ENCODE measurements at regions not wholly inside any gene's neighbourhood (a gene's known extent, or its start where the extent isn't known, plus 50 kb on each side); places are given as distances from the start of the nearest gene placed in this dataset.

GRCh38 chr7:56447864-56448693, 331.9 kb upstream of the NUPR2 start:
- intact Hi-C loops (cut with micrococcal nuclease; ENCODE audit: unreplicated experiment) (no loop called here), in situ Hi-C loops (cut with MboI) (no loop called here)
- no peak for TF ChIP-seq ZBED1 (IDR thresholded peaks at IDR 0.05; ENCODE audit: borderline replicate concordance)
- no peak for TF ChIP-seq GATAD2B (conservative IDR thresholded peaks at IDR 0.05; ENCODE audit: low read depth)
- TF ChIP-seq TAF1 (IDR thresholded peaks at IDR 0.05; ENCODE audit: borderline replicate concordance, low read depth, low read length): no peak
- no peak for TF ChIP-seq CEBPZ (IDR thresholded peaks at IDR 0.05; ENCODE audit: low read depth, low read length)
- TF ChIP-seq EGR1 (IDR thresholded peaks at IDR 0.05; ENCODE audit: borderline replicate concordance in 1 of 2, low read depth in 2 of 2, low read length in 2 of 2): no peak
- no peak for TF ChIP-seq ATF2 (IDR thresholded peaks at IDR 0.05; ENCODE audit: low read length)
- TF ChIP-seq ZBTB11 (CRISPR knock-in tag; IDR thresholded peaks at IDR 0.05): no peak
- TF ChIP-seq STAT1 (conservative IDR thresholded peaks at IDR 0.05): no peak
- no peak for TF ChIP-seq PKNOX1 (IDR thresholded peaks at IDR 0.05)
- TF ChIP-seq MEF2B (IDR thresholded peaks at IDR 0.05; ENCODE audit: partially characterized antibody, poor library complexity, severe bottlenecking): no peak
- POLR2A ChIA-PET: no interaction called here
- 68% methylated on average over 38 of the region's 44 CpGs for WGBS (ENCODE audit: insufficient coverage, insufficient replicate concordance, low lambda C conversion rate, missing lambda C conversion rate)
- FAIRE-seq (no peak), ATAC-seq (no peak), DNase-seq (ENCODE audit: low read depth, low spot score) (no peak)
- BruUV-seq (replicated peaks): no TSS peak
- Histone ChIP-seq H3K4me3 (no peak overlapping the region), H3K9ac (ENCODE audit: control insufficient read depth, insufficient read depth, low read length) (no peak overlapping the region), H3K36me3 (ENCODE audit: control insufficient read depth in 2 of 2, insufficient read depth in 2 of 2, low read length in 1 of 2) (no peaks in the 10 kb centered on the region), H2AFZ (ENCODE audit: control insufficient read depth, low read depth, low read length) (no peak overlapping the region), H4K20me1 (ENCODE audit: control insufficient read depth, insufficient read depth) (no peaks in the 10 kb centered on the region), H3K4me1 (ENCODE audit: control insufficient read depth, insufficient read depth, low read length) (no peaks in the 10 kb centered on the region), H3K79me2 (ENCODE audit: control insufficient read depth, insufficient read depth, low read length) (no peaks in the 10 kb centered on the region), H3K27me3 (replicated peaks in 1 of 2; ENCODE audit: control insufficient read depth in 2 of 2, insufficient read depth in 2 of 2, low read length in 1 of 2) (no peaks in the 10 kb centered on the region), H3K27ac (ENCODE audit: control insufficient read depth, insufficient read depth) (no peak overlapping the region), H3K4me2 (ENCODE audit: control insufficient read depth, insufficient read depth) (no peak overlapping the region), H3K9me3 (replicated peaks; ENCODE audit: control insufficient read depth, insufficient read depth, low read length) (no peaks in the 10 kb centered on the region; the same call in 2 of the 3 replicates)
- CTCF ChIA-PET: no interaction called here
- RAD21 ChIA-PET (ENCODE audit: unreplicated experiment): no interaction called here
- SMC1A ChIA-PET (ENCODE audit: uncharacterized antibody, unreplicated experiment): no interaction called here

Measured in GM12878 (cell line).